ENCODE measurements at regions not wholly inside any gene's neighbourhood (a gene's known extent, or its start where the extent isn't known, plus 50 kb on each side); places are given as distances from the start of the nearest gene placed in this dataset.

DNA sequence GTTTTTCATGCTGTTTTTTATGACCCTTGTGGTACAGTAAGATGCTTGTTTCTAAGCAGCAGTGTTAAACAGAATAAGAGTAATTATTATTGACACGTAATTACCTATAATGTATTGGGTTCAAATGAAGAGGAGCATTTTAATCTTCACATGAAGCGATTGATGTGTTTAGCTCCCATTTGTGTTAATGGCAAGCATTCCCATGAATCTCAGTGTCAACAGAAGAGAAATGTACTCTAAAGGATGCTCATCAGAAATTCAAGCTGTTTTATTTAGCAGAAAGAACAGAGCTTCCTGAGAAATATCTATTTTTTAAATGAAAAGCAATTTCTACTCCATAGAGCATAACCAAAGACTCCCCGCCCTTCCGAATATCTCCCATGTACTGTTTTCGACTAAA is 341.3 kb upstream of the LINC00305 start:
- no peak overlapping the region for H3K9ac ChIP-seq (ENCODE audit: low read length)
- no peaks in the 10 kb centered on the region for H4K20me1 ChIP-seq (ENCODE audit: low read depth, low read length)
- no peak for TF ChIP-seq EZH2phosphoT487 (conservative IDR thresholded peaks at IDR 0.05; ENCODE audit: low read length)
- TF ChIP-seq, protein P1, sequence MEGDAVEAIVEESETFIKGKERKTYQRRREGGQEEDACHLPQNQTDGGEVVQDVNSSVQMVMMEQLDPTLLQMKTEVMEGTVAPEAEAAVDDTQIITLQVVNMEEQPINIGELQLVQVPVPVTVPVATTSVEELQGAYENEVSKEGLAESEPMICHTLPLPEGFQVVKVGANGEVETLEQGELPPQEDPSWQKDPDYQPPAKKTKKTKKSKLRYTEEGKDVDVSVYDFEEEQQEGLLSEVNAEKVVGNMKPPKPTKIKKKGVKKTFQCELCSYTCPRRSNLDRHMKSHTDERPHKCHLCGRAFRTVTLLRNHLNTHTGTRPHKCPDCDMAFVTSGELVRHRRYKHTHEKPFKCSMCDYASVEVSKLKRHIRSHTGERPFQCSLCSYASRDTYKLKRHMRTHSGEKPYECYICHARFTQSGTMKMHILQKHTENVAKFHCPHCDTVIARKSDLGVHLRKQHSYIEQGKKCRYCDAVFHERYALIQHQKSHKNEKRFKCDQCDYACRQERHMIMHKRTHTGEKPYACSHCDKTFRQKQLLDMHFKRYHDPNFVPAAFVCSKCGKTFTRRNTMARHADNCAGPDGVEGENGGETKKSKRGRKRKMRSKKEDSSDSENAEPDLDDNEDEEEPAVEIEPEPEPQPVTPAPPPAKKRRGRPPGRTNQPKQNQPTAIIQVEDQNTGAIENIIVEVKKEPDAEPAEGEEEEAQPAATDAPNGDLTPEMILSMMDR (IDR thresholded peaks at IDR 0.05; ENCODE audit: insufficient read depth, low read length, poor library complexity, severe bottlenecking): no peak
- no peaks in the 10 kb centered on the region for H3K27me3 ChIP-seq (ENCODE audit: low read length)
- H3K27ac ChIP-seq (ENCODE audit: low read depth, low read length): no peak overlapping the region
- no peaks in the 10 kb centered on the region for H3K9me2 ChIP-seq (replicated peaks; ENCODE audit: insufficient read depth, low read length)
- no peak overlapping the region for H3K4me3 ChIP-seq (ENCODE audit: insufficient read depth, low read length, poor library complexity, severe bottlenecking)
- H3K36me3 ChIP-seq (ENCODE audit: low read length): no peaks in the 10 kb centered on the region
- H3F3A ChIP-seq (ENCODE audit: insufficient read depth): no peaks in the 10 kb centered on the region
- no peak overlapping the region for H3K4me2 ChIP-seq (ENCODE audit: low read depth, low read length, poor library complexity, severe bottlenecking)
- no peak overlapping the region for H2AFZ ChIP-seq (ENCODE audit: low read depth, low read length, severe bottlenecking)
- H3K79me2 ChIP-seq (ENCODE audit: insufficient read depth, low read length): no peaks in the 10 kb centered on the region
- H3K9me3 ChIP-seq (ENCODE audit: insufficient read depth, low read length): no peaks in the 10 kb centered on the region

DNA sequence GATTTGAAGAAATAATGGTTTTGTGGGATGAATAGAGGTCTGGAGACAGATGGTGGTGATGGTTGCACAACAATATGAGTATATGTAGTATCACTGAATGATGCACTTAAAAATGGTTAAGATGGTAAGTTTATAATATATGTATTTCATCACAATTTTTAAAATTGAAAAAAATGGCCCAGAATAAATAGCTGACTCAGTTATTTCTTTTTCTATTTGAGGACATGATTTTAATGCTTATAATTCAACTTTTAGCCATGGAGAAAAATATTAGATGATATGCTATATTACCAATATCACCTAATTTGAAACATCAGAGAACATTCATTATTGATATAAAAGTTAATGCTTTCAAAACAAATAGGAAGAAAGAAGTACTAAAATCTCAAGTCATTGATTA is 339.8 kb upstream of the LINC00305 start:
- no peaks in the 10 kb centered on the region for H3K9me2 ChIP-seq (replicated peaks; ENCODE audit: insufficient read depth, low read length)
- no peaks in the 10 kb centered on the region for H3K9me3 ChIP-seq (ENCODE audit: insufficient read depth, low read length)
- no peaks in the 10 kb centered on the region for H3K79me2 ChIP-seq (ENCODE audit: insufficient read depth, low read length)
- H3K36me3 ChIP-seq (ENCODE audit: low read length): no peaks in the 10 kb centered on the region
- no peak overlapping the region for H3K4me3 ChIP-seq (ENCODE audit: insufficient read depth, low read length, poor library complexity, severe bottlenecking)
- no peak overlapping the region for H3K9ac ChIP-seq (ENCODE audit: low read length)
- H4K20me1 ChIP-seq (ENCODE audit: low read depth, low read length): no peaks in the 10 kb centered on the region
- no peak overlapping the region for H3K27ac ChIP-seq (ENCODE audit: low read depth, low read length)
- TF ChIP-seq, protein P1 (IDR thresholded peaks at IDR 0.05; ENCODE audit: insufficient read depth, low read length, poor library complexity, severe bottlenecking): no peak
- TF ChIP-seq EZH2phosphoT487 (conservative IDR thresholded peaks at IDR 0.05; ENCODE audit: low read length): no peak
- H3K27me3 ChIP-seq (ENCODE audit: low read length): no peaks in the 10 kb centered on the region
- no peaks in the 10 kb centered on the region for H3F3A ChIP-seq (ENCODE audit: insufficient read depth)
- H2AFZ ChIP-seq (ENCODE audit: low read depth, low read length, severe bottlenecking): no peak overlapping the region
- no peak overlapping the region for H3K4me2 ChIP-seq (ENCODE audit: low read depth, low read length, poor library complexity, severe bottlenecking)

DNA sequence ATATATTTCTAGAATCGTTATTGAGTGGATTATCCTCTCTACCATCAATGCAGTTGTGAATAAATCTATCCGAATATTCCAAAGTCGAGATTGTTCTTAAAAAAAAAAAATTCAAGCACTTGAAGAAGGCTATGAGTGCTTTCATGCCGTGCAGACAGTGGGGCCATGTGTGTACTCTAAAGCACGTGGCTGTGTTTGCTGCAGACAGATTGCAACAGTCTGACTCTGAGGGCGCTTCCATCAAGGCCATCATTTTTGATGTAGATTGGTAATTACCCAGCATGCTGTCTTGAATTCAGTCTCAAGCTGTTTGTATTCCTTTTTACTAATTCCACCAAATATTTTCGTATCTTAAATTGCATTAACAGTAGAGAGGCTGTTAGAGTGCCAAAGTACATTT is 325.9 kb upstream of the LINC00305 start:
- no peaks in the 10 kb centered on the region for H3K79me2 ChIP-seq (ENCODE audit: insufficient read depth, low read length)
- H3K4me3 ChIP-seq (ENCODE audit: insufficient read depth, low read length, poor library complexity, severe bottlenecking): no peak overlapping the region
- no peak overlapping the region for H3K27ac ChIP-seq (ENCODE audit: low read depth, low read length)
- H3K27me3 ChIP-seq (ENCODE audit: low read length): no peaks in the 10 kb centered on the region
- H2AFZ ChIP-seq (ENCODE audit: low read depth, low read length, severe bottlenecking): no peak overlapping the region
- no peaks in the 10 kb centered on the region for H3F3A ChIP-seq (ENCODE audit: insufficient read depth)
- no peaks in the 10 kb centered on the region for H4K20me1 ChIP-seq (ENCODE audit: low read depth, low read length)
- TF ChIP-seq EZH2phosphoT487 (conservative IDR thresholded peaks at IDR 0.05; ENCODE audit: low read length): no peak
- TF ChIP-seq, protein P1 (IDR thresholded peaks at IDR 0.05; ENCODE audit: insufficient read depth, low read length, poor library complexity, severe bottlenecking): no peak
- H3K36me3 ChIP-seq (ENCODE audit: low read length): no peaks in the 10 kb centered on the region
- H3K9me3 ChIP-seq (ENCODE audit: insufficient read depth, low read length): no peaks in the 10 kb centered on the region
- H3K9ac ChIP-seq (ENCODE audit: low read length): no peak overlapping the region
- H3K4me2 ChIP-seq (ENCODE audit: low read depth, low read length, poor library complexity, severe bottlenecking): no peak overlapping the region
- no peaks in the 10 kb centered on the region for H3K9me2 ChIP-seq (replicated peaks; ENCODE audit: insufficient read depth, low read length)

All from SU-DHL-6 (cell line).